ENCODE measurements at regions not wholly inside any gene's neighbourhood (a gene's known extent, or its start where the extent isn't known, plus 50 kb on each side); places are given as distances from the start of the nearest gene placed in this dataset.

DNA sequence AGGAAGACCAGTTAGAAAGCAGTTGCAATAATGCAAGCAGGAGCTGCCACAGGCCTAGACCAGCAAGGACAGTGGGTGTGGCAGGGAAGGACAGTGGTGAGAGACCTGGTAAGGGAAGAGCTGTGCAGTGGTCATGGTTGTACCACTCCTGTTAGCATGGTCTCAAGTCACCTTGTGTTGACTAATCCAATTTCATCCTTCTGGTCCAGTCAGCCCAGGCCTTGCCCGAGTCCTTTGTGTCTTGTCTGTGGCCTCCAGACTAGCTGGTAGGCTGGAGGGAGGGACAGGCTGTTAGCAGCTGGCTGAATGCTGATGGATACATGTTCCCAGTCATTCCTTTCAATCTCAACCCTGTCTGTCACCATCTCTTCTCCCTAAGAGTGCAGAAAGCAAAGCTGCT lies 54.1 kb upstream of the BRD7 start:
- no peaks in the 10 kb centered on the region for H3K4me1 ChIP-seq (ENCODE audit: control insufficient read depth in 2 of 2, insufficient read depth in 2 of 2, low read length in 2 of 2)
- ChIA-PET POLR2A (no interaction called here), CTCF (no interaction called here)
- Mint-ChIP-seq H3K4me1 (no peaks in the 10 kb centered on the region), H3K27me3 (peaks cover 55% of the 10 kb centered on the region), H3K4me3 (no peak overlapping the region), H3K27ac (no peak overlapping the region), H3K9me3 (ENCODE audit: insufficient read depth) (peaks cover 12% of the 10 kb centered on the region)
- peaks cover 7 to 13% (median 11%) of the 10 kb centered on the region in 3 donors for H3K9me3 ChIP-seq (ENCODE audit: control extremely low read depth in 1 of 3, control insufficient read depth in 2 of 3, insufficient read depth in 1 of 3, low read length in 2 of 3)
- H3K4me2 ChIP-seq (replicated peaks; ENCODE audit: low read depth, low read length, poor library complexity, severe bottlenecking) = no peak overlapping the region
- no CpG with 5 or more reads among the region's 1 CpG for WGBS (ENCODE audit: insufficient coverage)
- intact Hi-C loops (cut with micrococcal nuclease) = no loop called here
- TF ChIP-seq CTCF (IDR thresholded peaks at IDR 0.05) (no peak), EZH2 (IDR thresholded peaks at IDR 0.05; ENCODE audit: borderline replicate concordance, insufficient read depth, low read depth, low read length, poor library complexity, severe bottlenecking) (no peak)
- H3K4me3 ChIP-seq (ENCODE audit: control extremely low read depth in 1 of 5, extremely low read depth in 1 of 5, insufficient read depth in 1 of 5, low read depth in 2 of 5, low read length in 4 of 5) = no peak overlapping the region
- no peaks in the 10 kb centered on the region for H3K36me3 ChIP-seq (replicated peaks in 1 of 2; ENCODE audit: control extremely low read depth in 1 of 2, control insufficient read depth in 1 of 2, extremely low read depth in 1 of 2, insufficient read depth in 2 of 2, low read length in 1 of 2)
- no peak for DNase-seq
- no peaks in the 10 kb centered on the region for H4K20me1 ChIP-seq (ENCODE audit: control insufficient read depth, insufficient read depth, low read length, poor library complexity, severe bottlenecking)
- ATAC-seq (ENCODE audit: low read depth) = no peak
- H3K79me2 ChIP-seq (ENCODE audit: control insufficient read depth, insufficient read depth, low read length) = no peaks in the 10 kb centered on the region
- H3K9ac ChIP-seq (ENCODE audit: low read length) = no peak overlapping the region
- H3K27ac ChIP-seq (ENCODE audit: low read length in 2 of 2) = no peak overlapping the region
- H2AFZ ChIP-seq (ENCODE audit: insufficient read depth, low read depth, low read length, poor library complexity, severe bottlenecking) = no peak overlapping the region
- H3K27me3 ChIP-seq (replicated peaks in 1 of 4; ENCODE audit: control extremely low read depth in 1 of 4, control insufficient read depth in 3 of 4, insufficient read depth in 4 of 4, low read length in 3 of 4) = peaks cover 0 to 4% (median 0%) of the 10 kb centered on the region in 4 experiments

GRCh38 chr16:50419116-50419515 lies 50.3 kb upstream of the BRD7 start:
- H3K4me1 Mint-ChIP-seq = no peaks in the 10 kb centered on the region
- DNase-seq = no peak
- no peak overlapping the region for H3K27ac Mint-ChIP-seq
- H3K4me3 Mint-ChIP-seq = no peak overlapping the region
- intact Hi-C loops (cut with micrococcal nuclease) = no loop called here
- Histone ChIP-seq H3K4me1 (ENCODE audit: control insufficient read depth in 2 of 2, insufficient read depth in 2 of 2, low read length in 2 of 2) (no peaks in the 10 kb centered on the region), H3K36me3 (replicated peaks in 1 of 2; ENCODE audit: control extremely low read depth in 1 of 2, control insufficient read depth in 1 of 2, extremely low read depth in 1 of 2, insufficient read depth in 2 of 2, low read length in 1 of 2) (no peaks in the 10 kb centered on the region), H3K27ac (ENCODE audit: low read length in 2 of 2) (no peak overlapping the region), H3K9ac (ENCODE audit: low read length) (no peak overlapping the region), H3K27me3 (replicated peaks in 1 of 4; ENCODE audit: control extremely low read depth in 1 of 4, control insufficient read depth in 3 of 4, insufficient read depth in 4 of 4, low read length in 3 of 4) (peaks cover 0 to 5% (median 4%) of the 10 kb centered on the region in 4 experiments), H3K79me2 (ENCODE audit: control insufficient read depth, insufficient read depth, low read length) (no peaks in the 10 kb centered on the region), H2AFZ (ENCODE audit: insufficient read depth, low read depth, low read length, poor library complexity, severe bottlenecking) (no peak overlapping the region), H4K20me1 (ENCODE audit: control insufficient read depth, insufficient read depth, low read length, poor library complexity, severe bottlenecking) (no peaks in the 10 kb centered on the region), H3K9me3 (ENCODE audit: control extremely low read depth in 1 of 3, control insufficient read depth in 2 of 3, insufficient read depth in 1 of 3, low read length in 2 of 3) (peaks cover 11 to 23% (median 11%) of the 10 kb centered on the region in 3 donors), H3K4me2 (replicated peaks; ENCODE audit: low read depth, low read length, poor library complexity, severe bottlenecking) (no peak overlapping the region), H3K4me3 (ENCODE audit: control extremely low read depth in 1 of 5, extremely low read depth in 1 of 5, insufficient read depth in 1 of 5, low read depth in 2 of 5, low read length in 4 of 5) (no peak overlapping the region)
- CTCF ChIA-PET = no interaction called here
- no peak for TF ChIP-seq CTCF (IDR thresholded peaks at IDR 0.05)
- TF ChIP-seq EZH2 (IDR thresholded peaks at IDR 0.05; ENCODE audit: borderline replicate concordance, insufficient read depth, low read depth, low read length, poor library complexity, severe bottlenecking) = no peak
- no peak for ATAC-seq (ENCODE audit: low read depth)
- H3K27me3 Mint-ChIP-seq = peaks cover 37% of the 10 kb centered on the region
- POLR2A ChIA-PET = no interaction called here
- H3K9me3 Mint-ChIP-seq (ENCODE audit: insufficient read depth) = peaks cover 19% of the 10 kb centered on the region
